Activated CD4-positive, alpha-beta memory T cell treated with anti-CD3 and anti-CD28 coated beads, Interleukin-2, amount 10 ng/mL, durations not matched to agents 7 days and 5 days (primary cell): ENCODE measurements at regions not wholly inside any gene's neighbourhood (a gene's known extent, or its start where the extent isn't known, plus 50 kb on each side); places are given as distances from the start of the nearest gene placed in this dataset.

ENCODE experiments used
- CTCF ChIA-PET: fragments of 350-600 bp; sonication (Branson Sonifier 250); formaldehyde crosslinking; loops from one replicate; lab custom pipeline; 2021; ENCODE audit warnings: antibody characterized with exemption, inconsistent platforms; lab: Charles Lee
- POLR2A ChIA-PET: fragments of 350-600 bp; sonication (Branson Sonifier 250); formaldehyde crosslinking; loops from one replicate; lab custom pipeline; 2021; ENCODE audit warnings: antibody characterized with exemption; lab: Charles Lee
- DNase-seq: peaks from one replicate; pipeline ENCODE4 v3.0.0-alpha.2; 2020
- H3K27ac Mint-ChIP-seq: one replicate; pipeline ENCODE4 v1.8.0; 2021; ENCODE audit warnings: mild to moderate bottlenecking, mixed read lengths
- H3K27me3 Mint-ChIP-seq: one replicate; pipeline ENCODE4 v1.8.0; 2021; ENCODE audit warnings: mixed read lengths
- H3K36me3 Mint-ChIP-seq: one replicate; pipeline ENCODE4 v1.8.0; 2021; ENCODE audit warnings: low read depth, mixed read lengths
- H3K4me1 Mint-ChIP-seq: one replicate; pipeline ENCODE4 v1.8.0; 2021; ENCODE audit warnings: mixed read lengths
- H3K4me3 Mint-ChIP-seq: one replicate; pipeline ENCODE4 v1.8.0; 2021; ENCODE audit warnings: mild to moderate bottlenecking, mixed read lengths
- H3K9me3 Mint-ChIP-seq: one replicate; pipeline ENCODE4 v1.8.0; 2021; ENCODE audit warnings: mixed read lengths

- Mint-ChIP-seq H3K27me3 (peaks cover 2% of the 10 kb centered on the region), H3K27ac (no peak overlapping the region), H3K36me3 (no peaks in the 10 kb centered on the region), H3K4me3 (no peak overlapping the region), H3K4me1 (no peaks in the 10 kb centered on the region), H3K9me3 (no peaks in the 10 kb centered on the region)
- CTCF ChIA-PET, result no interaction called here
- POLR2A ChIA-PET, result no interaction called here
- DNase-seq, result no peak
Measured at GRCh38 chr11:116482716-116483115, 290.1 kb downstream of the BUD13 start.

- CTCF ChIA-PET, result interaction anchor here (1.4 kb wide), 1 partner anchor 18 kb away, joined by 5 read pairs; no protein-coding TSS in a partner anchor
- no peaks in the 10 kb centered on the region for H3K4me1 Mint-ChIP-seq
Measured at GRCh38 chr11:116481126-116481675, 291.6 kb downstream of the BUD13 start.

GRCh38 chr11:116478669-116479668 lies 293.8 kb downstream of the BUD13 start:
- no peak overlapping the region for H3K27ac Mint-ChIP-seq
- H3K9me3 Mint-ChIP-seq, result no peaks in the 10 kb centered on the region
- DNase-seq, result no peak
- CTCF ChIA-PET, result no interaction called here
- no peaks in the 10 kb centered on the region for H3K4me1 Mint-ChIP-seq
- no peaks in the 10 kb centered on the region for H3K36me3 Mint-ChIP-seq
- H3K4me3 Mint-ChIP-seq, result no peak overlapping the region
- POLR2A ChIA-PET, result no interaction called here
- peaks cover 2% of the 10 kb centered on the region for H3K27me3 Mint-ChIP-seq

More at GRCh38 chr11:116481126-116481675, 291.6 kb downstream of the BUD13 start:
- Mint-ChIP-seq H3K36me3 (no peaks in the 10 kb centered on the region), H3K4me3 (no peak overlapping the region), H3K9me3 (no peaks in the 10 kb centered on the region), H3K27me3 (peaks cover 2% of the 10 kb centered on the region), H3K27ac (no peak overlapping the region)
- no peak for DNase-seq
- POLR2A ChIA-PET, result no interaction called here

GRCh38 chr11:116478205-116478604 lies 294.6 kb downstream of the BUD13 start:
- ChIA-PET CTCF (no interaction called here), POLR2A (no interaction called here)

GRCh38 chr11:116473790-116474346 lies 298.9 kb downstream of the BUD13 start:
- H3K27me3 Mint-ChIP-seq, result peaks cover 7% of the 10 kb centered on the region
- no peak overlapping the region for H3K27ac Mint-ChIP-seq
- no peaks in the 10 kb centered on the region for H3K4me1 Mint-ChIP-seq
- ChIA-PET CTCF (no interaction called here), POLR2A (no interaction called here)
- DNase-seq, result no peak
- no peak overlapping the region for H3K4me3 Mint-ChIP-seq
- H3K9me3 Mint-ChIP-seq, result no peaks in the 10 kb centered on the region
- no peaks in the 10 kb centered on the region for H3K36me3 Mint-ChIP-seq

More at GRCh38 chr11:116478205-116478604, 294.6 kb downstream of the BUD13 start:
- Mint-ChIP-seq H3K27ac (no peak overlapping the region), H3K4me3 (no peak overlapping the region), H3K4me1 (no peaks in the 10 kb centered on the region), H3K36me3 (no peaks in the 10 kb centered on the region), H3K9me3 (no peaks in the 10 kb centered on the region), H3K27me3 (peaks cover 2% of the 10 kb centered on the region)
- no peak for DNase-seq

GRCh38 chr11:116473206-116473769 lies 299.5 kb downstream of the BUD13 start:
- Mint-ChIP-seq H3K27me3 (peaks cover 7% of the 10 kb centered on the region), H3K36me3 (no peaks in the 10 kb centered on the region), H3K4me1 (no peaks in the 10 kb centered on the region), H3K4me3 (no peak overlapping the region), H3K27ac (no peak overlapping the region), H3K9me3 (no peaks in the 10 kb centered on the region)
- CTCF ChIA-PET, result no interaction called here
- no peak for DNase-seq
- POLR2A ChIA-PET, result no interaction called here

GRCh38 chr11:116472651-116473050 lies 300.1 kb downstream of the BUD13 start:
- Mint-ChIP-seq H3K27me3 (peaks cover 7% of the 10 kb centered on the region), H3K36me3 (no peaks in the 10 kb centered on the region), H3K27ac (no peak overlapping the region), H3K4me3 (no peak overlapping the region), H3K9me3 (no peaks in the 10 kb centered on the region), H3K4me1 (no peaks in the 10 kb centered on the region)
- ChIA-PET POLR2A (no interaction called here), CTCF (no interaction called here)
- no peak for DNase-seq

- Mint-ChIP-seq H3K27me3 (peaks cover 7% of the 10 kb centered on the region), H3K4me1 (no peaks in the 10 kb centered on the region), H3K4me3 (no peak overlapping the region), H3K27ac (no peak overlapping the region), H3K9me3 (no peaks in the 10 kb centered on the region), H3K36me3 (no peaks in the 10 kb centered on the region)
- no peak for DNase-seq
- CTCF ChIA-PET, result no interaction called here
- POLR2A ChIA-PET, result no interaction called here
Measured at GRCh38 chr11:116471608-116472256, 301.1 kb downstream of the BUD13 start.

GRCh38 chr11:116468699-116469098 lies 304.1 kb downstream of the BUD13 start:
- Mint-ChIP-seq H3K27me3 (peaks cover 10% of the 10 kb centered on the region), H3K36me3 (no peaks in the 10 kb centered on the region), H3K9me3 (no peaks in the 10 kb centered on the region), H3K4me1 (no peaks in the 10 kb centered on the region), H3K4me3 (no peak overlapping the region), H3K27ac (no peak overlapping the region)
- POLR2A ChIA-PET, result no interaction called here
- CTCF ChIA-PET, result no interaction called here
- no peak for DNase-seq

- CTCF ChIA-PET, result no interaction called here
- Mint-ChIP-seq H3K27ac (no peak overlapping the region), H3K36me3 (no peaks in the 10 kb centered on the region), H3K9me3 (no peaks in the 10 kb centered on the region), H3K4me1 (no peaks in the 10 kb centered on the region), H3K27me3 (peaks cover 9% of the 10 kb centered on the region), H3K4me3 (no peak overlapping the region)
- DNase-seq, result no peak
- POLR2A ChIA-PET, result no interaction called here
Measured at GRCh38 chr11:116467823-116468222, 305.0 kb downstream of the BUD13 start.

GRCh38 chr11:116466801-116467200 lies 306.0 kb downstream of the BUD13 start:
- H3K4me1 Mint-ChIP-seq, result no peaks in the 10 kb centered on the region
- no peak overlapping the region for H3K4me3 Mint-ChIP-seq
- no peaks in the 10 kb centered on the region for H3K36me3 Mint-ChIP-seq
- ChIA-PET POLR2A (no interaction called here), CTCF (no interaction called here)
- no peak for DNase-seq
- peaks cover 10% of the 10 kb centered on the region for H3K27me3 Mint-ChIP-seq
- no peaks in the 10 kb centered on the region for H3K9me3 Mint-ChIP-seq
- no peak overlapping the region for H3K27ac Mint-ChIP-seq

GRCh38 chr11:116466191-116466590 lies 306.6 kb downstream of the BUD13 start:
- ChIA-PET CTCF (no interaction called here), POLR2A (no interaction called here)
- Mint-ChIP-seq H3K27ac (no peak overlapping the region), H3K36me3 (no peaks in the 10 kb centered on the region), H3K27me3 (peaks cover 13% of the 10 kb centered on the region), H3K4me3 (no peak overlapping the region), H3K4me1 (no peaks in the 10 kb centered on the region), H3K9me3 (no peaks in the 10 kb centered on the region)
- no peak for DNase-seq

- DNase-seq, result no peak
- no peaks in the 10 kb centered on the region for H3K4me1 Mint-ChIP-seq
- ChIA-PET POLR2A (no interaction called here), CTCF (no interaction called here)
- peaks cover 9% of the 10 kb centered on the region for H3K27me3 Mint-ChIP-seq
- no peaks in the 10 kb centered on the region for H3K9me3 Mint-ChIP-seq
- H3K36me3 Mint-ChIP-seq, result no peaks in the 10 kb centered on the region
- H3K4me3 Mint-ChIP-seq, result no peak overlapping the region
- no peak overlapping the region for H3K27ac Mint-ChIP-seq
Measured at GRCh38 chr11:116465056-116465455, 307.7 kb downstream of the BUD13 start.
